NCI-H774 (cell line): ENCODE measurements at regions not wholly inside any gene's neighbourhood (a gene's known extent, or its start where the extent isn't known, plus 50 kb on each side); places are given as distances from the start of the nearest gene placed in this dataset.

ENCODE experiments used
- DNase-seq: peaks from one replicate; lab custom pipeline; 2025; lab: John Stamatoyannopoulos, UW

- no peak for DNase-seq
These were observed 81.6 kb upstream of the NFIB start for GRCh38 chr9:14395317-14396082.

- DNase-seq = no peak
These were observed 79.5 kb upstream of the NFIB start for GRCh38 chr9:14393418-14393817.

GRCh38 chr9:14391620-14392019, 77.7 kb upstream of the NFIB start:
- DNase-seq = no peak

GRCh38 chr9:14389657-14390056, 75.7 kb upstream of the NFIB start:
- DNase-seq = no peak

- no peak for DNase-seq
These were observed 75.2 kb upstream of the NFIB start for GRCh38 chr9:14389146-14389545.

GRCh38 chr9:14383773-14384172, 69.8 kb upstream of the NFIB start:
- DNase-seq = no peak

GRCh38 chr9:14383294-14383693, 69.4 kb upstream of the NFIB start:
- no peak for DNase-seq

- DNase-seq = no peak
These were observed 66.3 kb upstream of the NFIB start for GRCh38 chr9:14380061-14380836.

GRCh38 chr9:14379280-14379679, 65.3 kb upstream of the NFIB start:
- no peak for DNase-seq

- DNase-seq = no peak
These were observed 59.8 kb upstream of the NFIB start for GRCh38 chr9:14373706-14374105.

GRCh38 chr9:14373336-14373666, 59.4 kb upstream of the NFIB start:
- no peak for DNase-seq

- no peak for DNase-seq
These were observed 58.7 kb upstream of the NFIB start for GRCh38 chr9:14372437-14373335.

- no peak for DNase-seq
These were observed 55.1 kb upstream of the NFIB start for GRCh38 chr9:14369011-14369410.

GRCh38 chr9:14366076-14366475, 52.1 kb upstream of the NFIB start:
- no peak for DNase-seq

- DNase-seq = no peak
These were observed 51.7 kb upstream of the NFIB start for GRCh38 chr9:14365670-14366069.
